HCT116 (cell line): ENCODE measurements at regions not wholly inside any gene's neighbourhood (a gene's known extent, or its start where the extent isn't known, plus 50 kb on each side); places are given as distances from the start of the nearest gene placed in this dataset.

ENCODE experiments used
- ATAC-seq: fragments of 200-7000 bp; cut with Tn5 transposase; 2 replicates; pipeline ENCODE4 v1.9.1; 2020; ENCODE audit warnings: mild to moderate bottlenecking, moderate library complexity
- BruUV-seq: library from RNA; stranded (reverse); fragments of 400-500 nt; replicated peaks from 2 replicates; lab custom pipeline; 2021; lab: Mats Ljungman, UMichigan
- CTCF ChIA-PET: fragments of 300-600 bp; sonication (Branson Sonifier 250); formaldehyde crosslinking; loops from one replicate; lab custom pipeline; 2021; ENCODE audit warnings: antibody characterized with exemption; lab: Charles Lee
- POLR2A ChIA-PET: fragments of 300-600, 350-600 bp; sonication (Branson Sonifier 250); formaldehyde crosslinking; loops from one replicate; lab custom pipeline; 2021; ENCODE audit warnings: antibody characterized with exemption; lab: Charles Lee
- RAD21 ChIA-PET, 2 experiments: fragments of 300-600 bp; sonication (Branson Sonifier 250); formaldehyde crosslinking; loops; one replicate each; lab custom pipeline; 2023; ENCODE audit warnings: low total read pairs in 2 of 2; ENCODE audit not compliant: uncharacterized antibody in 2 of 2, unreplicated experiment in 2 of 2, low non-redundant PET in 1 of 2; lab: Charles Lee
- DNase-seq: peaks from one replicate; pipeline ENCODE4 v3.0.0-alpha.2; 2010; ENCODE audit warnings: low read depth, low spot score
- H2AFZ ChIP-seq: fragments of 200-600 bp; shearing (Covaris generic), sonication (generic); 2 replicates; pipeline ENCODE4 v1.6.1; 2017; ENCODE audit warnings: low read depth, mixed run types, mixed read lengths, antibody characterized with exemption, low read length; ENCODE audit not compliant: poor library complexity, severe bottlenecking
- H3K27ac ChIP-seq: 2 replicates; pipeline ENCODE4 v1.5.1; 2012; ENCODE audit warnings: low read depth, low read length
- H3K27me3 ChIP-seq: fragments of 200-600 bp; sonication (generic); 2 replicates; pipeline ENCODE4 v1.6.1; 2016; ENCODE audit warnings: mixed run types, low read length, mixed read lengths; ENCODE audit not compliant: insufficient read depth
- H3K36me3 ChIP-seq, 2 experiments: fragments of 200-500 bp in 1 of 2; fragments of 200-600 bp in 1 of 2; sonication (Bioruptor generic) in 1 of 2; sonication (generic) in 1 of 2; 2 replicates each; pipeline versions ENCODE4 v1.5.1 to v1.6.1; 2014 to 2016; ENCODE audit warnings: low read length in 2 of 2, inconsistent platforms in 1 of 2, mixed read lengths in 1 of 2, mixed run types in 1 of 2; ENCODE audit not compliant: insufficient read depth in 2 of 2, control insufficient read depth in 1 of 2
- H3K4me1 ChIP-seq, 2 experiments: fragments of 200-600 bp in 1 of 2; sonication (generic) in 1 of 2; 2 replicates each; pipeline versions ENCODE4 v1.5.1 to v1.6.1; 2012 to 2017; ENCODE audit warnings: low read length in 2 of 2, inconsistent platforms in 1 of 2, mild to moderate bottlenecking in 1 of 2, mixed read lengths in 1 of 2, mixed run types in 1 of 2, moderate library complexity in 1 of 2; ENCODE audit not compliant: insufficient read depth in 2 of 2, control insufficient read depth in 1 of 2
- H3K4me2 ChIP-seq: fragments of 200-600 bp; sonication (generic); 2 replicates; pipeline ENCODE4 v1.6.1; 2017; ENCODE audit warnings: mixed run types, low read length, mixed read lengths
- H3K4me3 ChIP-seq, 2 experiments: fragments of 200-600 bp in 1 of 2; sonication (generic) in 1 of 2; replicated peaks in 1 of 2; 2 replicates each; pipeline ENCODE4 v1.5.1; 2011 to 2016; ENCODE audit warnings: low read length in 2 of 2, control low read depth in 1 of 2, low read depth in 1 of 2, mild to moderate bottlenecking in 1 of 2, mixed read lengths in 1 of 2, mixed run types in 1 of 2
- H3K79me2 ChIP-seq: fragments of 200-600 bp; sonication (generic); 2 replicates; pipeline ENCODE4 v1.6.1; 2017; ENCODE audit warnings: mild to moderate bottlenecking, mixed run types, low read length, moderate library complexity, mixed read lengths; ENCODE audit not compliant: insufficient read depth
- H3K9ac ChIP-seq: fragments of 200-600 bp; sonication (generic); 2 replicates; pipeline ENCODE4 v1.6.1; 2016; ENCODE audit warnings: low read length, mixed read lengths
- H3K9me2 ChIP-seq: fragments of 200-600 bp; sonication (generic), shearing (Covaris generic); 2 replicates; pipeline ENCODE4 v1.6.1; 2017; ENCODE audit warnings: mixed run types, mild to moderate bottlenecking, moderate library complexity; ENCODE audit not compliant: insufficient read depth
- H3K9me3 ChIP-seq, 2 experiments: fragments of 200-500 bp in 1 of 2; fragments of 200-600 bp in 1 of 2; sonication (Bioruptor generic) in 1 of 2; sonication (generic) in 1 of 2; 2 replicates each; pipeline ENCODE4 v1.6.1; 2014 to 2017; ENCODE audit warnings: low read length in 2 of 2, mixed read lengths in 2 of 2, inconsistent platforms in 1 of 2, low read depth in 1 of 2, mild to moderate bottlenecking in 1 of 2, mixed run types in 1 of 2, moderate library complexity in 1 of 2; ENCODE audit not compliant: control insufficient read depth in 1 of 2, insufficient read depth in 1 of 2
- H4K20me1 ChIP-seq: fragments of 200-600 bp; sonication (generic), shearing (Covaris generic); 2 replicates; pipeline ENCODE4 v1.6.1; 2017; ENCODE audit warnings: mixed run types, mild to moderate bottlenecking, moderate library complexity; ENCODE audit not compliant: insufficient read depth
- CBX3 ChIP-seq: IDR thresholded peaks from 2 replicates; pipeline ENCODE4 v1.6.1; 2012; ENCODE audit warnings: low read depth
- CEBPB ChIP-seq: IDR thresholded peaks from 2 replicates; pipeline ENCODE4 v1.6.1; 2012; ENCODE audit warnings: low read depth
- EGR1 ChIP-seq: IDR thresholded peaks from 2 replicates; pipeline ENCODE4 v1.6.1; 2012; ENCODE audit warnings: low read depth
- JUND ChIP-seq: IDR thresholded peaks from 2 replicates; pipeline ENCODE4 v1.6.1; 2012
- POLR2A ChIP-seq: IDR thresholded peaks from 2 replicates; pipeline ENCODE4 v1.7.0; 2011; ENCODE audit warnings: borderline replicate concordance; ENCODE audit not compliant: insufficient read depth, insufficient read length; ENCODE audit errors: extremely low read depth
- RAD21 ChIP-seq: IDR thresholded peaks from 2 replicates; pipeline ENCODE4 v1.6.1; 2012; ENCODE audit warnings: low read depth, mild to moderate bottlenecking
- SIN3A ChIP-seq: IDR thresholded peaks from 2 replicates; pipeline ENCODE4 v1.6.1; 2012; ENCODE audit warnings: low read depth
- SP1 ChIP-seq: IDR thresholded peaks from 2 replicates; pipeline ENCODE4 v1.6.1; 2012; ENCODE audit warnings: low read depth
- SRF ChIP-seq: IDR thresholded peaks from 2 replicates; pipeline ENCODE4 v1.6.1; 2012; ENCODE audit warnings: low read depth
- YY1 ChIP-seq: IDR thresholded peaks from 2 replicates; pipeline ENCODE4 v1.6.1; 2011; ENCODE audit warnings: low read length, low read depth, moderate library complexity, mild to moderate bottlenecking; ENCODE audit not compliant: insufficient replicate concordance; ENCODE audit errors: extremely low read depth
- ZFX ChIP-seq: fragments of 450-650 bp; IDR thresholded peaks from 2 replicates; pipeline ENCODE4 v1.6.1; 2017
- ZNF274 ChIP-seq: fragments of 200-500 bp; sonication (Bioruptor generic); IDR thresholded peaks from 2 replicates; pipeline ENCODE4 v1.6.1; 2014; ENCODE audit warnings: mild to moderate bottlenecking, low read depth, low read length, inconsistent platforms
- intact Hi-C: fragments of 100-400 bp; cut with micrococcal nuclease; formaldehyde crosslinking; loops from 2 replicates; pipeline ENCODE4 v1.10.0; 2022
- TF ChIP-seq, protein P1 (sequence below): IDR thresholded peaks from 2 replicates; pipeline ENCODE4 v1.6.1; 2012
- TF ChIP-seq, protein P2 (sequence below), 3 experiments: fragments of 200-600 bp in 1 of 3; sonication (generic) in 1 of 3; IDR thresholded peaks in 2 of 3; conservative IDR thresholded peaks in 1 of 3; 2 replicates each; pipeline ENCODE4 v1.5.1; 2012 to 2017; ENCODE audit warnings: low read depth in 2 of 3, low read length in 2 of 3, antibody characterized with exemption in 1 of 3, borderline replicate concordance in 1 of 3, control low read depth in 1 of 3, mild to moderate bottlenecking in 1 of 3, mixed read lengths in 1 of 3, mixed run types in 1 of 3, moderate library complexity in 1 of 3; ENCODE audit not compliant: insufficient read depth in 1 of 3

DNA sequence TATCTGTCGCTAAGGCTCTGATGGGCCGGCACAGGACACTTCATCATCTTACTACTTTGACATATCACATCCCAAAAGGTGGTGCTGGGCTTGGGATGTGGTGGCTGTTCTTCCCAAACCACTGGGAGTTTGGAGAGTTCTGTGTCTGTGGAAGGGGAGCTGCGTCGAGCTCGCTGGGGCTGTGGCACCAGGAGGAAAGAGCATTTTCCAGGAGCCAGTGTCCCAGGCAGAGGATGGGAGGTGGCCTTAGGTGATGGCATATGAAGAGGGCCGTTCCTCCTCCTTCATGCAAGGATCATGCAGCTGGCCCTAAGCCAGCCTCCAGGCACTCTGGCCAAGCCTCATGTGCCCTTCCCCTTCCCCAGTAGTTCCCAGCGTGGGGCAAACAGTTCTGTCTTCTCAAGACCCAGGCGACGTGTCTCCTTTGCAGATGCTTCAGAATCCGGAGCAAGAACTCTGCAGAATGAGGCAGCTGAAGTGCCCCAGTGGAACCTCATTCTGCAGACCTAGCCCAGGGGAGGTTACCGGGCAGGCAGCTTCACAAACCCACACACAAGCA lies 89.4 kb upstream of the TNRC6C start:
- no peaks in the 10 kb centered on the region for H3K9me2 ChIP-seq
- no peak for DNase-seq
- H3K27ac ChIP-seq: no peak overlapping the region
- no peak for TF ChIP-seq RAD21
- TF ChIP-seq ZFX: no peak
- TF ChIP-seq YY1: no peak
- TF ChIP-seq, protein P1, sequence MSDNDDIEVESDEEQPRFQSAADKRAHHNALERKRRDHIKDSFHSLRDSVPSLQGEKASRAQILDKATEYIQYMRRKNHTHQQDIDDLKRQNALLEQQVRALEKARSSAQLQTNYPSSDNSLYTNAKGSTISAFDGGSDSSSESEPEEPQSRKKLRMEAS: no peak
- no peak for TF ChIP-seq SIN3A
- no peak for TF ChIP-seq CEBPB
- TF ChIP-seq JUND: no peak
- TF ChIP-seq EGR1: no peak
- TF ChIP-seq SRF: no peak
- no peak for TF ChIP-seq ZNF274
- TF ChIP-seq CBX3: no peak
- TF ChIP-seq, protein P2, sequence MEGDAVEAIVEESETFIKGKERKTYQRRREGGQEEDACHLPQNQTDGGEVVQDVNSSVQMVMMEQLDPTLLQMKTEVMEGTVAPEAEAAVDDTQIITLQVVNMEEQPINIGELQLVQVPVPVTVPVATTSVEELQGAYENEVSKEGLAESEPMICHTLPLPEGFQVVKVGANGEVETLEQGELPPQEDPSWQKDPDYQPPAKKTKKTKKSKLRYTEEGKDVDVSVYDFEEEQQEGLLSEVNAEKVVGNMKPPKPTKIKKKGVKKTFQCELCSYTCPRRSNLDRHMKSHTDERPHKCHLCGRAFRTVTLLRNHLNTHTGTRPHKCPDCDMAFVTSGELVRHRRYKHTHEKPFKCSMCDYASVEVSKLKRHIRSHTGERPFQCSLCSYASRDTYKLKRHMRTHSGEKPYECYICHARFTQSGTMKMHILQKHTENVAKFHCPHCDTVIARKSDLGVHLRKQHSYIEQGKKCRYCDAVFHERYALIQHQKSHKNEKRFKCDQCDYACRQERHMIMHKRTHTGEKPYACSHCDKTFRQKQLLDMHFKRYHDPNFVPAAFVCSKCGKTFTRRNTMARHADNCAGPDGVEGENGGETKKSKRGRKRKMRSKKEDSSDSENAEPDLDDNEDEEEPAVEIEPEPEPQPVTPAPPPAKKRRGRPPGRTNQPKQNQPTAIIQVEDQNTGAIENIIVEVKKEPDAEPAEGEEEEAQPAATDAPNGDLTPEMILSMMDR (IDR thresholded peaks at IDR 0.05 in 2 of 3, conservative IDR thresholded peaks at IDR 0.05 in 1 of 3; ENCODE audit: borderline replicate concordance in 1 of 3, insufficient read depth in 1 of 3, low read depth in 2 of 3, low read length in 2 of 3): no peak
- TF ChIP-seq POLR2A: no peak
- TF ChIP-seq SP1: no peak
- H2AFZ ChIP-seq: no peak overlapping the region
- ATAC-seq: no peak
- ChIA-PET POLR2A (interaction anchor here (1.1 kb wide), 1 partner anchor 101 kb away, joined by 3 read pairs; no protein-coding TSS in a partner anchor), CTCF (interaction anchor here (0.8 kb wide), 1 partner anchor 23 kb away, joined by 3 read pairs; no protein-coding TSS in a partner anchor), RAD21 (no interaction called here)
- no peaks in the 10 kb centered on the region for H3K79me2 ChIP-seq
- BruUV-seq: no TSS peak
- H3K36me3 ChIP-seq: no peaks in the 10 kb centered on the region
- intact Hi-C loops: no loop called here
- H3K4me3 ChIP-seq: no peak overlapping the region
- H3K9ac ChIP-seq: no peak overlapping the region
- no peaks in the 10 kb centered on the region for H3K27me3 ChIP-seq
- no peak overlapping the region for H3K4me2 ChIP-seq
- H4K20me1 ChIP-seq: no peaks in the 10 kb centered on the region
- no peaks in the 10 kb centered on the region for H3K4me1 ChIP-seq
- H3K9me3 ChIP-seq: no peaks in the 10 kb centered on the region
